GM23338 (cell line): ENCODE measurements at regions not wholly inside any gene's neighbourhood (a gene's known extent, or its start where the extent isn't known, plus 50 kb on each side); places are given as distances from the start of the nearest gene placed in this dataset.

Experiments
- ATAC-seq: fragments of 200-7000 bp; cut with Tn5 transposase; 3 replicates; pipeline ENCODE4 v1.9.1; 2020
- DNase-seq: peaks from one replicate; pipeline ENCODE4 v3.0.0-alpha.2; 2015; ENCODE audit warnings: low spot score
- H2AFZ ChIP-seq: fragments of 200-600 bp; sonication (generic); 2 replicates; pipeline ENCODE4 v1.8.0; 2016; ENCODE audit warnings: antibody characterized with exemption, mild to moderate bottlenecking, moderate library complexity
- H3F3A ChIP-seq: fragments of 200-600 bp; sonication (generic); replicated peaks from 2 replicates; pipeline ENCODE4 v1.8.0; 2017; ENCODE audit warnings: antibody characterized with exemption, mixed run types, low read depth
- H3K27ac ChIP-seq: fragments of 200-600 bp; sonication (generic); 2 replicates; pipeline ENCODE4 v1.6.1; 2016; ENCODE audit warnings: low read depth
- H3K27me3 ChIP-seq: fragments of 200-600 bp; sonication (generic); 2 replicates; pipeline ENCODE4 v1.8.0; 2016; ENCODE audit warnings: mild to moderate bottlenecking, mixed run types, moderate library complexity; ENCODE audit not compliant: insufficient read depth
- H3K36me3 ChIP-seq: fragments of 200-600 bp; sonication (generic); 2 replicates; pipeline ENCODE4 v1.8.0; 2016; ENCODE audit warnings: mild to moderate bottlenecking; ENCODE audit not compliant: insufficient read depth
- H3K4me1 ChIP-seq: fragments of 200-600 bp; sonication (generic); 2 replicates; pipeline ENCODE4 v1.8.0; 2016; ENCODE audit warnings: mild to moderate bottlenecking, moderate library complexity; ENCODE audit not compliant: insufficient read depth
- H3K4me2 ChIP-seq: fragments of 200-600 bp; sonication (generic); 2 replicates; pipeline ENCODE4 v1.7.1; 2017; ENCODE audit warnings: mixed run types
- H3K4me3 ChIP-seq: fragments of 200-600 bp; sonication (generic); 2 replicates; pipeline ENCODE4 v1.6.1; 2016; ENCODE audit warnings: mixed run types
- H3K79me2 ChIP-seq: fragments of 200-600 bp; sonication (generic); replicated peaks from 2 replicates; pipeline ENCODE4 v1.8.0; 2017; ENCODE audit warnings: mild to moderate bottlenecking; ENCODE audit not compliant: insufficient read depth
- H3K9me2 ChIP-seq: fragments of 200-600 bp; sonication (generic); 2 replicates; pipeline ENCODE4 v1.8.0; 2017; ENCODE audit not compliant: insufficient read depth
- H4K20me1 ChIP-seq: fragments of 200-600 bp; sonication (generic); replicated peaks from 2 replicates; pipeline ENCODE4 v1.8.0; 2017; ENCODE audit warnings: mild to moderate bottlenecking; ENCODE audit not compliant: insufficient read depth
- H3K27ac Mint-ChIP-seq: 2 replicates; pipeline ENCODE4 v1.8.0; 2020; ENCODE audit warnings: inconsistent platforms, mild to moderate bottlenecking, moderate library complexity, mixed read lengths
- H3K27me3 Mint-ChIP-seq: 3 replicates; pipeline ENCODE4 v1.8.0; 2022; ENCODE audit warnings: low read depth, mild to moderate bottlenecking, moderate library complexity, mixed read lengths, inconsistent platforms; ENCODE audit not compliant: insufficient read depth, poor library complexity
- H3K36me3 Mint-ChIP-seq: 3 replicates; pipeline ENCODE4 v1.8.0; 2021; ENCODE audit warnings: low read depth, mild to moderate bottlenecking, inconsistent platforms, moderate library complexity, mixed read lengths
- H3K4me1 Mint-ChIP-seq: 3 replicates; pipeline ENCODE4 v1.8.0; 2020; ENCODE audit warnings: mild to moderate bottlenecking, inconsistent platforms, mixed read lengths
- H3K4me3 Mint-ChIP-seq: 3 replicates; pipeline ENCODE4 v1.8.0; 2021; ENCODE audit warnings: moderate library complexity, mild to moderate bottlenecking, inconsistent platforms, mixed read lengths
- H3K9me3 Mint-ChIP-seq: 3 replicates; pipeline ENCODE4 v1.8.0; 2020; ENCODE audit warnings: moderate library complexity, mild to moderate bottlenecking, inconsistent platforms, mixed read lengths
- CTCF ChIP-seq, 2 experiments: fragments of 200-600 bp in 1 of 2; sonication (generic) in 1 of 2; conservative IDR thresholded peaks; 2 replicates each; pipeline versions ENCODE4 v1.5.1 to v1.6.1; 2016 to 2017; ENCODE audit warnings: antibody characterized with exemption in 2 of 2, low read depth in 2 of 2, mild to moderate bottlenecking in 2 of 2, moderate library complexity in 1 of 2
- JUNB ChIP-seq: IDR thresholded peaks from one replicate; pipeline ENCODE4 v1.6.1; 2016; ENCODE audit warnings: antibody characterized with exemption; ENCODE audit not compliant: unreplicated experiment
- NANOG ChIP-seq: IDR thresholded peaks from 2 replicates; pipeline ENCODE4 v1.6.1; 2016; ENCODE audit warnings: antibody characterized with exemption, borderline replicate concordance
- POLR2AphosphoS5 ChIP-seq: IDR thresholded peaks from 2 replicates; pipeline ENCODE4 v1.6.1; 2016; ENCODE audit warnings: antibody characterized with exemption, low read depth
- STAT1 ChIP-seq: IDR thresholded peaks from one replicate; pipeline ENCODE4 v1.6.1; 2016; ENCODE audit warnings: antibody characterized with exemption; ENCODE audit not compliant: unreplicated experiment
- ZNF331 ChIP-seq: fragments of 250-450 bp; sonication (Bioruptor Pico); IDR thresholded peaks from 2 replicates; pipeline ENCODE4 v1.5.0; 2020; ENCODE audit warnings: low read depth, mild to moderate bottlenecking, moderate library complexity
- ZNF462 ChIP-seq: fragments of 250-450 bp; sonication (Bioruptor Pico); IDR thresholded peaks from 2 replicates; pipeline ENCODE4 v1.5.0; 2020; ENCODE audit warnings: mild to moderate bottlenecking, moderate library complexity

- TF ChIP-seq ZNF462 (CRISPR knock-in tag) (no peak), NANOG (no peak), POLR2AphosphoS5 (no peak)
These were observed 202.2 kb downstream of the EXOC5 start (continued) for GRCh38 chr14:57066463-57066862.

- H2AFZ ChIP-seq = no peak overlapping the region
- no peaks in the 10 kb centered on the region for H3F3A ChIP-seq
- no peaks in the 10 kb centered on the region for H3K9me2 ChIP-seq
- no peaks in the 10 kb centered on the region for H4K20me1 ChIP-seq
- H3K27ac Mint-ChIP-seq = no peak overlapping the region
- no peaks in the 10 kb centered on the region for H3K36me3 Mint-ChIP-seq
- no peaks in the 10 kb centered on the region for H3K36me3 ChIP-seq
- no peak overlapping the region for H3K4me3 Mint-ChIP-seq
- peaks cover 34% of the 10 kb centered on the region for H3K4me1 ChIP-seq
- no peak overlapping the region for H3K4me2 ChIP-seq
- no peaks in the 10 kb centered on the region for H3K79me2 ChIP-seq
- H3K27ac ChIP-seq = no peak overlapping the region
- H3K4me3 ChIP-seq = no peak overlapping the region
- H3K27me3 ChIP-seq = no peaks in the 10 kb centered on the region
- no peak for DNase-seq
- peaks cover 2% of the 10 kb centered on the region; the same call in 1 of the 3 replicates for H3K9me3 Mint-ChIP-seq
- H3K4me1 Mint-ChIP-seq = peaks cover 47% of the 10 kb centered on the region
- TF ChIP-seq JUNB (no peak), CTCF (conservative IDR thresholded peaks at IDR 0.05; ENCODE audit: low read depth in 2 of 2) (no peak), STAT1 (no peak), ZNF331 (no peak)
- no peak for ATAC-seq
- H3K27me3 Mint-ChIP-seq = peaks cover 2% of the 10 kb centered on the region
These were observed 207.5 kb downstream of the EXOC5 start for GRCh38 chr14:57061009-57061711.
